DOHH2 (cell line): ENCODE measurements at regions not wholly inside any gene's neighbourhood (a gene's known extent, or its start where the extent isn't known, plus 50 kb on each side); places are given as distances from the start of the nearest gene placed in this dataset.

Experiments used
- EZH2phosphoT487 ChIP-seq: fragments of 200-600 bp; sonication (generic); IDR thresholded peaks from 2 replicates; pipeline ENCODE4 v1.6.1; 2017; ENCODE audit warnings: borderline replicate concordance, mild to moderate bottlenecking, antibody characterized with exemption, low read length, moderate library complexity, mixed read lengths
- TF ChIP-seq, protein P1 (sequence below): fragments of 200-600 bp; sonication (generic); IDR thresholded peaks from one replicate; pipeline ENCODE4 v1.5.1; 2014; ENCODE audit warnings: antibody characterized with exemption, mild to moderate bottlenecking, low read depth, low read length; ENCODE audit not compliant: poor library complexity, severe bottlenecking

DNA sequence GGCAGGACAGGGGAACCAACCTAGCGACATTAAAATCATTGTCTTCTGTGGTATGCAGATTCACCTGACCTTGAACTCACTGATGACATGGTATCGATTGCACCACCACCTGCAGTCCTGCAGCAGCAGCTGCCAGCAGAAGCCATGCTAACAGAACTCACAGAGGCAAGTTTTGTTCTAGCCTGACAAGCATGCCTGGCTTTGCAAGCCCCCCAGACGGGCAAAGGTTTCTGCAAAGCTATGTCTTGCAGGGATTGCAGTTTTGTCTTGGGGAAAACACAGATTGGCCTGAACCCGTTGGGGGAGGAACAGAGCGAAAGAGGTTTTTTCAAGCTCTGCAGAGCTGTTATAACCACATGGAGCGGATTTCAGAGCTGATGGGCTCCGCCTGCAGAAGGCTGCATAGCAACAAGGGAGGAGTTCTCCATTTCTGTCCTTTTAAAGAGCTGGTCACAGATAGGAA is 221.0 kb downstream of the HIPK3 start:
- TF ChIP-seq, protein P1, sequence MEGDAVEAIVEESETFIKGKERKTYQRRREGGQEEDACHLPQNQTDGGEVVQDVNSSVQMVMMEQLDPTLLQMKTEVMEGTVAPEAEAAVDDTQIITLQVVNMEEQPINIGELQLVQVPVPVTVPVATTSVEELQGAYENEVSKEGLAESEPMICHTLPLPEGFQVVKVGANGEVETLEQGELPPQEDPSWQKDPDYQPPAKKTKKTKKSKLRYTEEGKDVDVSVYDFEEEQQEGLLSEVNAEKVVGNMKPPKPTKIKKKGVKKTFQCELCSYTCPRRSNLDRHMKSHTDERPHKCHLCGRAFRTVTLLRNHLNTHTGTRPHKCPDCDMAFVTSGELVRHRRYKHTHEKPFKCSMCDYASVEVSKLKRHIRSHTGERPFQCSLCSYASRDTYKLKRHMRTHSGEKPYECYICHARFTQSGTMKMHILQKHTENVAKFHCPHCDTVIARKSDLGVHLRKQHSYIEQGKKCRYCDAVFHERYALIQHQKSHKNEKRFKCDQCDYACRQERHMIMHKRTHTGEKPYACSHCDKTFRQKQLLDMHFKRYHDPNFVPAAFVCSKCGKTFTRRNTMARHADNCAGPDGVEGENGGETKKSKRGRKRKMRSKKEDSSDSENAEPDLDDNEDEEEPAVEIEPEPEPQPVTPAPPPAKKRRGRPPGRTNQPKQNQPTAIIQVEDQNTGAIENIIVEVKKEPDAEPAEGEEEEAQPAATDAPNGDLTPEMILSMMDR: no peak
- no peak for TF ChIP-seq EZH2phosphoT487
